NB4 (cell line): ENCODE measurements at regions not wholly inside any gene's neighbourhood (a gene's known extent, or its start where the extent isn't known, plus 50 kb on each side); places are given as distances from the start of the nearest gene placed in this dataset.

Source experiments
- DNase-seq: peaks from one replicate; pipeline ENCODE4 v3.0.0; 2010; ENCODE audit warnings: low read depth
- H3K4me3 ChIP-seq: one replicate; pipeline ENCODE4 v1.5.1; 2011; ENCODE audit warnings: mild to moderate bottlenecking, low read depth, low read length, moderate library complexity
- MYC ChIP-seq: IDR thresholded peaks from 2 replicates; pipeline ENCODE4 v1.6.1; 2011; ENCODE audit warnings: low read depth, low read length
- POLR2A ChIP-seq: IDR thresholded peaks from 2 replicates; pipeline ENCODE4 v1.6.1; 2011; ENCODE audit warnings: mild to moderate bottlenecking; ENCODE audit not compliant: insufficient read length; ENCODE audit errors: extremely low read depth
- TF ChIP-seq, protein P1 (sequence below): IDR thresholded peaks from 2 replicates; pipeline ENCODE4 v1.6.1; 2011; ENCODE audit warnings: low read depth, low read length
- TF ChIP-seq, protein P2 (sequence below): IDR thresholded peaks from one replicate; pipeline ENCODE4 v1.5.1; 2012; ENCODE audit warnings: low read depth, low read length

DNA sequence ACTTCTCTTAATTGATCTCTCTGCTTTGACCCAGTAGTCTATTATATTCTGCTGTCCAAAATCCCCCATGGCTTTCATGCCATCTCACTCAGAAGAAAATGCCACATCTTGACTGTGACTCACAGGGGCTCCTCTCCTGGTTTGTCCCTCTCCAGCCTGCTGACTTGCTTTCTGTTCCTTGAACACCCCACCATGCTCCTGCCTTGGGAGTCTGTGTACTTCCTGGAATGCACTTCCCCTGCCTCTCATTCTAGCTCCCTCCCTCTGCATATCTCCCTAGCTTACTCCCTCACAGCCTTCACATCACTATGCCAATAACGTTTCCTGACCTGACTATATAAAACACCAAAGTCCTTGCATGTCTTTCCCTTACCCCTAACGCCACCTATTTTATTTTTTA, 167.2 kb downstream of the TRIB2 start:
- DNase-seq = peak; percentile 8
- H3K4me3 ChIP-seq = no peak overlapping the region
- TF ChIP-seq, protein P1, sequence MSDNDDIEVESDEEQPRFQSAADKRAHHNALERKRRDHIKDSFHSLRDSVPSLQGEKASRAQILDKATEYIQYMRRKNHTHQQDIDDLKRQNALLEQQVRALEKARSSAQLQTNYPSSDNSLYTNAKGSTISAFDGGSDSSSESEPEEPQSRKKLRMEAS = no peak
- TF ChIP-seq, protein P2, sequence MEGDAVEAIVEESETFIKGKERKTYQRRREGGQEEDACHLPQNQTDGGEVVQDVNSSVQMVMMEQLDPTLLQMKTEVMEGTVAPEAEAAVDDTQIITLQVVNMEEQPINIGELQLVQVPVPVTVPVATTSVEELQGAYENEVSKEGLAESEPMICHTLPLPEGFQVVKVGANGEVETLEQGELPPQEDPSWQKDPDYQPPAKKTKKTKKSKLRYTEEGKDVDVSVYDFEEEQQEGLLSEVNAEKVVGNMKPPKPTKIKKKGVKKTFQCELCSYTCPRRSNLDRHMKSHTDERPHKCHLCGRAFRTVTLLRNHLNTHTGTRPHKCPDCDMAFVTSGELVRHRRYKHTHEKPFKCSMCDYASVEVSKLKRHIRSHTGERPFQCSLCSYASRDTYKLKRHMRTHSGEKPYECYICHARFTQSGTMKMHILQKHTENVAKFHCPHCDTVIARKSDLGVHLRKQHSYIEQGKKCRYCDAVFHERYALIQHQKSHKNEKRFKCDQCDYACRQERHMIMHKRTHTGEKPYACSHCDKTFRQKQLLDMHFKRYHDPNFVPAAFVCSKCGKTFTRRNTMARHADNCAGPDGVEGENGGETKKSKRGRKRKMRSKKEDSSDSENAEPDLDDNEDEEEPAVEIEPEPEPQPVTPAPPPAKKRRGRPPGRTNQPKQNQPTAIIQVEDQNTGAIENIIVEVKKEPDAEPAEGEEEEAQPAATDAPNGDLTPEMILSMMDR = no peak
- TF ChIP-seq POLR2A = no peak
- no peak for TF ChIP-seq MYC

DNA sequence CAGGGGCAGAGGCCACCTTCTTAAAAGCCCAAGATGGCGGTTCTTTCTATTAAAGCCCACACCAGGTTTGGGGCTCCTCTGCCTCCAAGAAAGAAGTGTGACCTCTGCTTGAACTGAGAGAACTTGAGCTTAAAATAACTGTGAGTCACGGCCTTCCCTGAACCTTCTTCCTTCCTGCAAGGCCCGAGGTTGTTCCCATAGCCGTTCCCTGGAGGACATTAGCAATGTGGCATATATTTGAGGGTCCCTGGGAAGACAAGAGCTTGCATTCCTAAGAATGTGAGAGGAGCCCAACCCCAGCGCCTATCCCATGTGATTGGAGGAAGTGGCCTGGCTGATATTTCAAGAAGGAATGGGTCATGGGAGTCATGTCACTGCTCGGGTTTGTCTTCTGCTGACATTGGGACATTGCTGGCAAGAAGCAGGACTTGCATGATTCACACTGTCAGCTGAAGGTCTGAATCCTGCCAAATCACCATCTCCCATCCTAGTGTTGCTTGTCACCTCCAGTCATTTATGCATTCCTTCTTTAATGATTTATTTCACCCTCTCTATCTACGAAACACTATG, 168.1 kb downstream of the TRIB2 start:
- no peak overlapping the region for H3K4me3 ChIP-seq
- peak; percentile 46 for DNase-seq
- TF ChIP-seq MYC (no peak), POLR2A (no peak)
- TF ChIP-seq, protein P1 = no peak
- TF ChIP-seq, protein P2 = no peak

DNA sequence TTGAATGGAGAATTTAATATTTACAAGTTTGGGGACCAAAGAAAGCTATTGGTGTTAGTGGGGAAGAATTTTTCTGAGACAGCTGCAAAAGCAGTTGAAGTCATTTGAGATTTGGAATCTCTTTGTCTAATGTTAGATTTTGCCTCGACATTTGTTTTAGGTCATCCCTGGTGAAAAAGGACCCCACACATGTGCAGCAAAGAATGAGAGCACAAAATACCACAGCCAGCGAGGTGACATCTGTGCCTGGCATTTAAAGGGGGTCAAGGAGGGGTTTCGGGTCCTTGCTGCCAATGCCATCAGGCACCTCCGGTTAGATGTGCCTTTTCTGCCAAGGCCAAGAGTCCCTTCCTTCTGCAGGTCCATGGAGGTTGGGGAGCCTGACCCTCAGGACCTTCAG, 173.3 kb downstream of the TRIB2 start:
- no peak for DNase-seq
- H3K4me3 ChIP-seq = no peak overlapping the region
- TF ChIP-seq MYC (no peak), POLR2A (no peak)
- TF ChIP-seq, protein P2 = no peak
- TF ChIP-seq, protein P1 = no peak

DNA sequence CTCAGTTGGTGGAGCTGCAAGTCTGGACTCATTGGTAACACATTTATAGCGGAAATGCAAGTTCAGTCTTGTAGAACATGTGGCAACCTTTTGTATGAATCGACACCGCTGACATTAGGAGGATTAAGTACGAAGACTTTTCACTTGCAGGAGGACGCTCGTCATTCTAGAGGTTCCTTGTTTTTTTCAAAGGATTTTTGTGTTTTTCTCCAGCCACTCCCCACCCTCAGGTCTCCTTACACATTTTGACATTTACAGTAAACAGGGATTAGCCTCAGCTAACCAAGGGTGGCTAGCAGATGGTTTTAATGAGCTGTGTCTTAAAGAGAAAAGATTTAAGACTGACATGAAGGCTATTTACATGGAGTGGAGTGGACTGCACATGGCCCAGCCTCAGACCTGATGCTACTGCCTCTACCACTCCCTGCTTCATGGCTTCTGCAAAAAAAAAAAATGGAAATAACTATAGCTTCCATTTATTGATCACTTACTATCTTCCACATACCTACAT, 173.8 kb downstream of the TRIB2 start:
- TF ChIP-seq, protein P2 = no peak
- TF ChIP-seq POLR2A = no peak
- TF ChIP-seq MYC = no peak
- TF ChIP-seq, protein P1 = no peak
- no peak for DNase-seq
- H3K4me3 ChIP-seq = no peak overlapping the region

DNA sequence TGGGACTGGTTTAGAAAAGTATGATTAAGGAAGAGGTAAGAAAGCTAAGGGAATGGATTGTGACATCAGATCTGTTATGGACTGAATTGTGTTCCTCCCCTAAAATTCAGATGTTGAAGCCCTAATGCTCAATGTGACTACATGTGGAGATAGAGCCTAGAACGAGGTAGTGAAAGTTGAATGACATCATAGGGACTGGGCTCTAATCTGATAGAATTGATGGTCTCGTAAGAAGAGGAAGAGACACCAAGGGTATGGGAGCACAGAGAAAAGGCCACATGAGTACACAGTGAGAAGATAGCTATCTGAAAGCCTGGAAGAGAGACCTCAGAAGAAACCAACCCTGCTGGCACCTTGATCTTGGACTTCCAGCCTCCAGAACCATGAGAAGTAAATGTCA, 178.3 kb downstream of the TRIB2 start:
- TF ChIP-seq, protein P1 = no peak
- TF ChIP-seq POLR2A (no peak), MYC (no peak)
- TF ChIP-seq, protein P2 = no peak
- H3K4me3 ChIP-seq = no peak overlapping the region
- DNase-seq = peak; percentile 24
